ENCODE measurements at regions not wholly inside any gene's neighbourhood (a gene's known extent, or its start where the extent isn't known, plus 50 kb on each side); places are given as distances from the start of the nearest gene placed in this dataset.

- DNase-seq = no peak
- no peak for TF ChIP-seq CTCF (IDR thresholded peaks at IDR 0.05; ENCODE audit: low read depth, low read length)
- no peaks in the 10 kb centered on the region for H3K36me3 ChIP-seq
- no peaks in the 10 kb centered on the region for H3K27me3 ChIP-seq (ENCODE audit: insufficient read depth, low read depth, severe bottlenecking)
- no peak overlapping the region for H3K27ac ChIP-seq
- no peaks in the 10 kb centered on the region for H3K9me3 ChIP-seq (ENCODE audit: severe bottlenecking)
- no peak overlapping the region for H3K4me3 ChIP-seq (ENCODE audit: low read depth, low read length)
These were observed 84.1 kb upstream of the CDH13 start for GRCh38 chr16:82542714-82543113.

GRCh38 chr16:82541103-82541502 is 85.7 kb upstream of the CDH13 start:
- TF ChIP-seq CTCF (IDR thresholded peaks at IDR 0.05; ENCODE audit: low read depth, low read length) = no peak
- H3K9me3 ChIP-seq (ENCODE audit: severe bottlenecking) = no peaks in the 10 kb centered on the region
- no peaks in the 10 kb centered on the region for H3K36me3 ChIP-seq
- no peaks in the 10 kb centered on the region for H3K27me3 ChIP-seq (ENCODE audit: insufficient read depth, low read depth, severe bottlenecking)
- no peak overlapping the region for H3K4me3 ChIP-seq (ENCODE audit: low read depth, low read length)
- H3K27ac ChIP-seq = no peak overlapping the region
- no peak for DNase-seq

- H3K27me3 ChIP-seq (ENCODE audit: insufficient read depth, low read depth, severe bottlenecking) = no peaks in the 10 kb centered on the region
- no peak overlapping the region for H3K4me3 ChIP-seq (ENCODE audit: low read depth, low read length)
- H3K27ac ChIP-seq = no peak overlapping the region
- TF ChIP-seq CTCF (IDR thresholded peaks at IDR 0.05; ENCODE audit: low read depth, low read length) = no peak
- H3K36me3 ChIP-seq = no peaks in the 10 kb centered on the region
- DNase-seq = no peak
- H3K9me3 ChIP-seq (ENCODE audit: severe bottlenecking) = no peaks in the 10 kb centered on the region
These were observed 91.0 kb upstream of the CDH13 start for GRCh38 chr16:82535764-82536163.

- H3K36me3 ChIP-seq = no peaks in the 10 kb centered on the region
- no peak for DNase-seq
- no peak overlapping the region for H3K27ac ChIP-seq
These were observed 91.5 kb upstream of the CDH13 start for GRCh38 chr16:82535262-82535661.

GRCh38 chr16:82533189-82533588 is 93.6 kb upstream of the CDH13 start:
- TF ChIP-seq CTCF (IDR thresholded peaks at IDR 0.05; ENCODE audit: low read depth, low read length) = no peak
- no peaks in the 10 kb centered on the region for H3K36me3 ChIP-seq
- no peaks in the 10 kb centered on the region for H3K27me3 ChIP-seq (ENCODE audit: insufficient read depth, low read depth, severe bottlenecking)
- H3K9me3 ChIP-seq (ENCODE audit: severe bottlenecking) = no peaks in the 10 kb centered on the region
- no peak overlapping the region for H3K27ac ChIP-seq
- no peak for DNase-seq
- no peak overlapping the region for H3K4me3 ChIP-seq (ENCODE audit: low read depth, low read length)

More at GRCh38 chr16:82535262-82535661, 91.5 kb upstream of the CDH13 start:
- Histone ChIP-seq H3K9me3 (ENCODE audit: severe bottlenecking) (no peaks in the 10 kb centered on the region), H3K4me3 (ENCODE audit: low read depth, low read length) (no peak overlapping the region), H3K27me3 (ENCODE audit: insufficient read depth, low read depth, severe bottlenecking) (no peaks in the 10 kb centered on the region)
- no peak for TF ChIP-seq CTCF (IDR thresholded peaks at IDR 0.05; ENCODE audit: low read depth, low read length)

GRCh38 chr16:82530883-82531282 is 95.9 kb upstream of the CDH13 start:
- no peak for TF ChIP-seq CTCF (IDR thresholded peaks at IDR 0.05; ENCODE audit: low read depth, low read length)
- H3K27me3 ChIP-seq (ENCODE audit: insufficient read depth, low read depth, severe bottlenecking) = no peaks in the 10 kb centered on the region
- no peak overlapping the region for H3K4me3 ChIP-seq (ENCODE audit: low read depth, low read length)
- no peaks in the 10 kb centered on the region for H3K36me3 ChIP-seq
- H3K27ac ChIP-seq = no peak overlapping the region
- H3K9me3 ChIP-seq (ENCODE audit: severe bottlenecking) = no peaks in the 10 kb centered on the region
- DNase-seq = no peak
